SKM-1 (cell line): ENCODE measurements at regions not wholly inside any gene's neighbourhood (a gene's known extent, or its start where the extent isn't known, plus 50 kb on each side); places are given as distances from the start of the nearest gene placed in this dataset.

Experiments
- DNase-seq: peaks from one replicate; lab custom pipeline; 2025; ENCODE audit not compliant: unreplicated experiment; lab: John Stamatoyannopoulos, UW

DNA sequence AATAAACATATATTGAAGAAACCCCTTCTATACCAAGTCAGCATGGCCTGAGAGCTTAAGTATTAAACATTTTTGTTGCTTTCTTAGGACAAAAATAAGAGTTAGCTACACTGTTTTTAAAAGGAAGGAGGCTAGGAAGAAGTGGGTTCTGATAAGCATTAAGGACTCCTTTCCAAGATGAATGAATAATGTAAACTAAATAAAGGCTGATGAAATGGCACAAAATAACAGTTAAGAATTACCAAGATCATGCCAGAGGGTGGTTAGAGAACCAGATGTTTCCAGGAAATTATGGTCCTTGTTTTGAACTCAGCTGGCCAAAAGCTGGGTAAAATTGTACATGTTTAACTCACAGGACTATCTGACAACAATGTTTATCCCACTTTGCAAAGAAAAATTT lies 114.1 kb upstream of the ETS2 start:
- DNase-seq: no peak

DNA sequence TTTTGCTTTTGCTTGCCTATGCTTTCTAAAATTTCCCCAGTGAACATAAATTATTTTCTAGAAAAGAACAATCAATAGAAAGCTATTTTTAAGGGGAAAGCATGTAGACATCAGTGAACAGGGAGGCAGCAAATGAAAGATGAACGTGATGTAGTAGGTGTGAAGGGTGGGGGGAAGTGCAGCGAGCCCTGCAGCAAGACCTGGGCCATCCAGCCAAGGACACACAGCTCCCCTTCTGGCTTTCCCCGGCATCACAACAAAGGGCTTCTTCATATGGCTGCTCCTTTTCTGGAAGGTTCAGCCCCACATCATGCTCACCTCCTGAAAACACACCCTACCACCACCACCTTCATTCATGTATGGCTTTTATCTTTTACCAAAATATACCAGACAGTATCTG lies 109.2 kb upstream of the ETS2 start:
- no peak for DNase-seq

DNA sequence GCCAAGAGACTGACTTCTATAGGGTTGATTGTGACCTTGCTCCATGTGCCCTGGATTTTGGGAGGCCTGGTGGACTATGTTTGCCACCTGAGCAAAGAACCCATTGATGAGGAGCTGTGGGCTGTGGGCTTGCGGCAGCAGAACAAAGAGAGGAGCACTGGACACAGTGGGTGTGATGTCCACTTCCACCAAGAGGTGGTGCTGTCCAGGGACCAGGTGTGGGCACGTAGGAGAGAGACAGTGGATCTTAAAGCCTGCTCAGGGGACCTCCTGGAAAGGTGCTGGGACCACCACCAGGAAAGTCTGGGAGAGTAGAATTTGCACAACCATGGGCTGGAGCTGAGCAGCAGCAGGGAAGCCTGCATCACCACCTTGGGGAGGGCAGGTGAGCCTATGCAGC lies 106.7 kb upstream of the ETS2 start:
- DNase-seq: no peak

DNA sequence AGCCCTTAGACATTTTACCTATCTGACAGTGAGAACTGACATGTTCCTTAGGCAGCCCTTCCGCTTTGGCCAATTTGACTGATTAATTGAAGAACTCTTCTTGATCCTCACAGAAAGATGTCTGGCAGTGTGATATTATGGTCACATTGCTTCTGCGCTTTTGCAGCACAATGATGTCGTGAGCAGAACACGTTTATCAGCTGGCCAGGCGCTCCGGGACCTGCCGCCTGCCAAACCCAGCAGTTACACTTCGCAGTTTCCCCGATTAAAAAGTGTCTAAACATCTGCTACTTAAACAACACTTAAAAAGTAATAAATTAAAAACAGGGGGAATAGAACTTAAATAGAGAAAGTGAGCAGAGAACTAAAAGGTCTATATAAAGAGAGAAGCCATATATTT lies 103.5 kb upstream of the ETS2 start:
- no peak for DNase-seq

DNA sequence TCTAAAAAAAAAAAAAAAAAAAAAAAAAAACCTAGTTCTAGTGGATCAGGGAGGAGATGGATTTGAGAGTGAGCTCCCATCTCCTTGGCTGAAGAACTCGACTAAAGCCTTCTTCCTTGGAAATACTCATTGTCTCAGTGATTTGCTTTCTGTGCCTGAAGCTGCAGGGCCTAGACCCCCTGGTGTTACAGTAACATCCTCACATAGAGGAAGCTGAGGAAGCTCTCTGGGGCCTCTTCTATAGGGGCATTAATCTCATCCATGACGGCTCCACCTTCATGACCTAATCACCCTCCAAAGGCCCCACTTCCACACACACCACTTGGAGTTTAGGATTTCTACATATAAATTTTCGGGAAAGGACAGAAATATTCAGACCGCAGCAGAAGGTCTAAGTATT lies 95.9 kb upstream of the ETS2 start:
- DNase-seq: no peak

DNA sequence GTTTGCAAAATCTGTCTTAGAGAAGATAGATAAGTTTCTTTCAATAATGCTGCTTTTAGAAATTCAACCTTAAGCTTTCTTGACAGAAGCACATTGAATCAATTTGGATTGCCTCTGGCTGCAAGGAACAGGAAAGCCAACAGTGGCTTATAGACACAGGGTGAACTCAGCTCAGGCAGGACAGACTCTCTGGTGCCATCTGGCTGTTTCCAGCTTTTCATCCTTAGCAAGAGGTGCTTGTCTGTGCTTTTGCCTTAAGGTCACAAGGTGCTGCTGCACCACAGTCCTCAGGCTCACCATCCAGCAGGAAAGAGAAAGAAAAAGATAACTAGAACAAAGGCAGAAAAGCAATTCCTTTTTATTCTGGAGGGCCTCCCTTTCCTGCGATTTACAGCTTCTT lies 93.7 kb upstream of the ETS2 start:
- DNase-seq: no peak

DNA sequence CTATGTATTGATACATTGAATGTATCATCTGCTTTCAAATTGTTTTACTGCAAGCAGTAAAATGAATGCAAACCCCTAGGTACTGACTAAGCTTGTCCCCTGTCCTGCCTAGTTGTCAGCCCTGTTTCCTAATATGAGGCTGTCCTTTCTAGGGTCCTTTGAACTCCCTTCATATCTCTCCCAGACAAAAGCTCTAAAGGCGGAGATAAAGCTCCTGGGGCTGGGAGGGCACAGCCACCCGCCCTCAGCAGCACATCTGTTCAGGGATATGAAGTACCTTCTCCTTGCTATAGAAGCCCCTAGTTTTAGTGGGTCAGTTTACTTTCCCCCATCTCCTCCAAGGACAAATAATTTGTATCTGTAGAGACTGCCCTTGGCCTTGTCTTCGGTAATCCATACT lies 93.1 kb upstream of the ETS2 start:
- DNase-seq: no peak

DNA sequence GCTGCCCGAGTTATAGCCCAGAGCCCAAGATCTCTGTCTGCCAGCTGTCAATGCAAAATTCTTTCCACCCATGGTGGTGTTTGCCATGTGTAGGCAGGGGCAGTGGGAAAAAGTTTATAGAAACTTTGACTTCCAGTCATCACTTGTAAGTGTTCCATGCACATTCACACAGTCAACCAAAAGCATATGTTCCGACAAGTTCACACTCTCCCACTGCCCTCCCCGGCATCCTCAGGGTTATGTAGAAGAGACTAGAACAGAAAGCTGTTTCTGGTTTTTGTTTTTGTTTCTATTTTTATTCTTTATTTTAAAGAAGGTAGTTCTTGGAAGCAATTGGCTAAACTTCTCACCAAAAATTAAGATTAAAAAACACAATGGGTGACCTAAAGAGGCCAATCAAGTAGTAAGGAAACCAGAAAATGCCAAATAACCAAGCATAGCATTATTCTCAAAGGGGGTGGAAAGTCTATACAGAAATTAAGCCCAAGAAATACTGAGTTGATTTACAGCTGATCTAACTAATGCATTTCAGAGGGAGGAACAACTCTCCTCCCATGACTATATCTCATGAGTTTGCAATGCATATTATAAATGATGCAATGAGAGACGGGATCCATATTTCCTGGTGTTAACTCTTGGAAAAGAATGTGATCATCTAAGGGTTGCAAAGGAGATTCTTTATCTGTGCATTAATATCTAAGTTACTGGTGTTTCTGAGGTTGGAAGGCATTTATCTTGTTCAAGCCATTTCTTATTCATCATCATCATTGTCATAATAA lies 91.5 kb upstream of the ETS2 start:
- DNase-seq: no peak

DNA sequence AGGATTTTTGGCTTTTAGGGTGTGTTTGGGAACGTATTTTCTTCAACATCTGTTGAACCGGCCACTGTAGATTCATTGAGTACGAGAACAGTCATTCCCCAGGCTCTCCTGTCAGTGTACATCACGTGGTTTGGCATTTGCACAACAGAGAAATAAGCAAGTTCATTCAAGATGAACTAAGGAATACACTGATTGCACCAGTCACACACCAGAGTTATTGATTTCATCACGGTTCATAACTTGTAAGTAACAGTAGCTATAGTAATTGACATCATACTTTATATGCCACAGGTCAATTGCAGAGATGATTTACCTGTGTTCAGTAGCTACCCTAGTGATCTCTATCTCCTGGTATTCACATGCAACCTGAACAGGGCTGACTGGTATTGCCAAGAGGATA lies 90.7 kb upstream of the ETS2 start:
- DNase-seq: no peak

DNA sequence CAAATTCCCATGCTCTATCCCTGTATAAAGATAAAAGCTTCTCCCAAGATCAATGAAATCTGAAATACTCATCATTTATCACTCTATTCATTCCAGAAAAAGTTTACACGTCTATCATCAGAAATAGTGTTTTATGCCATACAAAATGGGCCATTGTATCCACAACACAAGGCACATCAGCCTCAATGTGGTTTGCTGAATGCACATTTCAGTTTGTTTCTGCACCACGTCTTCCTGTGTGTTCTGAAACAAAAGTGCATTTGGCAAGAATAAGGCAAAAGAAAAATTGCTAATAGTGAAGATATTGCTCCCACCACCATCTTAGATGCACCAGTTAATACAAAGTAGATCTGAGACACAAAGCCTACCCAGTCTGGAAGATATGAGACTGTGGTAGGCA lies 89.6 kb upstream of the ETS2 start:
- DNase-seq: no peak

DNA sequence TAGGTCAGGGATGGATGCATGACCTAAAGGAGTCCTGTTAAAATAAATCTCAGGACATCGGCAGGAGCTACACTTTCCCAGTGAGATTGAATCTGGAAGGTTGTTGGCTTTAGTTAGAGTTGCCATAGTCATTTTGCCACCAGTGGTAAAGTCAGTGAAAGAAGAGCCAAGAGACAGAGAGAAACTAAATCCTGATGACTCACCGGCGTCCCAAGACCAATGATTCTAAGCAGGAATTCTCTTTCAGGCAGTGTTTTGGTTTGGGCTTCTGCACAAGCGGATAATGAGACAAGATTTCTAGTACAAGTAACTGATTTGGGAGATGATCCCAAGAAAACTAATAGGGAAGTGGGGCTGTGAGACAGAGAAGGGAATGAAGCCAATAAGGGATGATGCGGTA lies 88.8 kb upstream of the ETS2 start:
- no peak for DNase-seq

DNA sequence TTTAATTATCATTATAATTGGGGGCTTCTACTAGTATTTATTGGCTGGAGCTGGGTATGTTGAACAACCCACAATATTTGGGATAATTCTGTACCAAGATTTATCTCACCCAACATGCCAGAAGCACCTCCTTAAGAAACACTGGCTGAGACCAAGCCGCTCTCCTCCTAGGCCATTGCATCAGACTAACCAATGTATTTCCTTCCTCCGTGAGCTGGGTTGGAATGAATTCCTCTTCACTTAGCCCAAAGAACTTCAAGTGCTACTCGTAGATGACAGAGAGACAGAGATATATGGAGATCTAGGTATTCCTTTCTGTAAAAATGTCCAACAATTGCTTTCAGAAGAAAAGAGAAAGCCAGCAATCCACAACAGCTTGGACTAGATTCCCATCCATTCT lies 87.2 kb upstream of the ETS2 start:
- DNase-seq: no peak

DNA sequence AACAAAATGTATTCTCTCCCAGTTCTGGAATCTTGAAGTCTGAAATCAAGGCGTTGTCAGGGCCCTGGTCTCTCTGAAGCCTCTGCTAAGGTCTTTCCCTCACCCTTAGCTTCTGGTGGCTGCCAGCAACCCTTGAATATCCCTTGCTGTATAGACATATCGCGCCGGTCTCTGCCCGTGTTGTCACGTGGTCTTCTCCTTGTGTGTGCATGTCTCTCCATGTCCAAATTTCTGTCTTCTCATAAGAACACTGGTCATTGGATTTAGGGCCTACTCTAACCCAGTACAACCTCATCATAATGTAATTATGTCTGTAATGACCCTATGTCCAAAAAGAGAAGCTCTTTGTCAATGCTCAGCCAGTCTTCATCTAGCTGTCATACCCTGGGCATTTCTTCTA lies 85.7 kb upstream of the ETS2 start:
- no peak for DNase-seq

DNA sequence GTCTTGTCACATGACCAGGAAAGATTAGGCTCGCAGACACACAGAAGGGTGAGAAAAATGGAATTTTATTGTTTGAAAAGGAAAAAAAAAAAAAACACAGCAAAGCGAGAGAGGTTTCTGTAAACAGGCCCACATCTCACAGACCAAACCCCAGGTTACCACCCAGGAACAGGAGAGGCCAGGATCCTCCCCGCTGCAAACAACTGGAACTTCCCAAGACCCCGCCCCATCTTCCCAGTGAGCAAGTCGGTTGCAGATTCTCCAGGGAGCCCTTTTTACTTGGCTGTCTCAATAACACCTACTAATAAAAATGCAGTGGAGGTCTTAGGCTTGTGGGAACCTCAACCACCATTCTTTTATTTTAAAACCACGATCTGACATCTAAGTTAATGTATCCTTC lies 84.7 kb upstream of the ETS2 start:
- DNase-seq: no peak

DNA sequence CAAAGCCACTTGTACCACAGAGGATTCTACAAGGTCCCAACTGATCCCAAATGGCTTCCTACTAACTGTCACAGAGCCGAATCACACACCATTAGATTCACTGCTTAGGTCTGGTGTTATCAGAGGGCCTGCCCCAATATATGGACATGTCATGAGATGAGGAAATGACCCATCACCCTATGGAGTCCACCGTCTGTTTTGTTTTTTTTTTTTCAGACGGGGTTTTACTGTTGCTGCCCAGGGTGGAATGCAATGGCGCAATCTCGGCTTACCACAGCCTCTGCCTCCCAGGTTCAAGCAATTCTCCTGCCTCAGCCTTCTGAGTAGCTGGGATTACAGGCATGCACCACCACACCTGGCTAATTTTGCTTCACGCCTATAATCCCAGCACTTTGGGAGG lies 83.8 kb upstream of the ETS2 start:
- peak; percentile 29 for DNase-seq

DNA sequence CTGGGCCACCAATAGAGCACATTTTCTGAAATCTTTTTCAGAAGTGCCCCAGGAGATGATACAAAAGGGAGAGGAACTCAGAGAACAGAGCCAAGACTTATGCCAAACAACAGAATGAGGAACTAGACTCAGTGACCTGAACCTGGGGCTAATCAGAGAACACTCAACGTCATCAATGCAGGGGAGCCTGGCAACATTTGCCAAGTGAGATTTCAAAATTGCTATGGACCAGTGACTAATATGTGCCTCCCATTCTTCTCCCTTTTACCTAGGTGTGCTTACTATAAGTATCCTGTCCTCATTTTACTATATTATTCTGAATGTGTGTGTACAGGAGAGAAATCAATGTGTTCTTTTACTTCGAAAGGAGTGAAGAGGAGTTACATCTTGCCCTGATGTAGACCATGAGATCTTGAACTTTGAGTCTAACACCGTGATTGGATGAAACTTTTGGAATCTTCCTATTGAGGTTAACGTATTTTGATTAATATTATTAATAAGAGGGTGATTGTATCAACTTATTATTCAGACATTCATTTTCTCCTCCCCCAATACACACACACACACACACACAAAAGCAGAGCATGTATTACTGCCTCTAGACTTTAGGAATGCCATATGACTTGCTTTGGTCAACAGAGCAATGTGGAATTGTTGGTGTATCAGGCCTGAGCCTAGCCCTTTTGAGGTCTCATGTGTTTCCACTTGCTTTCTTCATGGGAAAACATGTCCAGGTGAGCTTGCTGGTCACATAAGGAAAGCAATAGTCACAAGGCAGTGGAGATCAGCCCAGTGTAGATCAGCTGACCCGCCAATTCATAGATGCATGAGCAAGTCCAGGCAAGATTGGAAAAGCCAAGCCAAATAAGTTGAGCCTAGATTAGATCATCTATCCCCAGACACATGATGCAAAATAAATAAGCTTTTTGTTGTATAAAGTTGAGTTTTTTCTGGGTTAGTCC lies 80.3 kb upstream of the ETS2 start:
- DNase-seq: no peak

DNA sequence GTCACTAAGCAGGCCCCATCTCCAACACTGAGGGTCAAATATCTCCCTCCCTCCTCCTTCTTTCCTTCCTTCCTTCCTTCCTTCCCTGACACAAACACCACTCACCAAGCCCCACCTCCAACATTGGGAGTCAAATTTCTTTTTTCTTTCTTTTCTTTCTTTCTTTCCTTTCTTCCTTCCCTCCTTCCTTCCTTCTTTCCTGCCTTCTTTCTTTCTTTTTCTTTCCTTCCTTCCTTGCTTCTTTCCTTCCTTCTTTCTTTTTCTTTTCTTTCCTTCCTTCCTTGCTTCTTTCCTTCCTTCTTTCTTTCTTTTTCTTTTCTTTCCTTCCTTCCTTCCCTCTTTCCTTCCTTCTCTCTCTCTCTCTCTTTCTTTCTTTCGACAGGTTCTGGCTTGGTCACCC lies 79.2 kb upstream of the ETS2 start:
- DNase-seq: no peak

DNA sequence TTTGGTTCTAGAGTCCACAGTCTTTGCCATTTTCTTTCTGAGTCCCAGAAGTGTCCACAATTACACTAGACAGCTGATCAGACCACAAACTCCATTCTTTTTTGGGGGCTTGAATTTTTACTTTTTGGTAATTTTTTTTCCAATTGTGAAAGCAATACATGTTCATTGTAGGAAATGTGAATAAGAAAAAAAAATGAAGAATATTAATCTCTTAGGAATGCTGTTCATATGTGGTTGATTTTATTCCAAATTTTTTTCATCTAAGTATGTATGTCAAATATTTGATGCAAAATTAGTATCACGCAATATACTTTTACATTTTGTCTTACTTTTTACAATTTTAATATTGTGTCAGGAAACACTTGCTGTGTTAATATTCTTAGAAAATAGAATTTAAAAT lies 76.4 kb upstream of the ETS2 start:
- no peak for DNase-seq

DNA sequence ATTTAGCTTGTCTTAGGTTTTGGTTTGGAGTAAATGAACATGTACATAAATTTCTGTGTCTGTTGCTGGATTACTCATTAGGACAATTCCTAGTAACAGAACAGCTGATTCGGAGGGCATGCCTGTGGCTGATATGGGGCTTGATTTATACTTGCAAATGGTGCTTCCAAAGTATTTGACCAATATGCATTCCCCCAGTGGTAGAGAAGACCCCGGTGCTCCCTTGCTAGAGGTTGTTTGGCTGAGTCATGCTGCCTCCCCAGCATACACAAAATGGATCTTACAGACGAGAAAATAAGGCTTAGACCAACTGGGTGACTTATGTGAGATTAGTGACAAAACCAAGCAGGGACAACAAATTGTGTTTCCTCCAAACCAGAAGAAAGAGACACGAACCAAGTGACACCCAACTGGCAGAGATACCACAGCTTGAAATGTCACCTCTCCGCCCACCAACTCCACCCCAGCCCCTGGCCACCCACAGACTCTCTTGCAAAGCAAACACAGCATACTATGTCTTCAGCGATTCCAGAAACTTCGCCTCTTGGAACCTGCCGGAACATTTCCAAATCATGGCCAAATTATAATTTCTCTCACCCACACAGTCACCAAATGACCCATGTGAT lies 75.9 kb upstream of the ETS2 start:
- DNase-seq: no peak

DNA sequence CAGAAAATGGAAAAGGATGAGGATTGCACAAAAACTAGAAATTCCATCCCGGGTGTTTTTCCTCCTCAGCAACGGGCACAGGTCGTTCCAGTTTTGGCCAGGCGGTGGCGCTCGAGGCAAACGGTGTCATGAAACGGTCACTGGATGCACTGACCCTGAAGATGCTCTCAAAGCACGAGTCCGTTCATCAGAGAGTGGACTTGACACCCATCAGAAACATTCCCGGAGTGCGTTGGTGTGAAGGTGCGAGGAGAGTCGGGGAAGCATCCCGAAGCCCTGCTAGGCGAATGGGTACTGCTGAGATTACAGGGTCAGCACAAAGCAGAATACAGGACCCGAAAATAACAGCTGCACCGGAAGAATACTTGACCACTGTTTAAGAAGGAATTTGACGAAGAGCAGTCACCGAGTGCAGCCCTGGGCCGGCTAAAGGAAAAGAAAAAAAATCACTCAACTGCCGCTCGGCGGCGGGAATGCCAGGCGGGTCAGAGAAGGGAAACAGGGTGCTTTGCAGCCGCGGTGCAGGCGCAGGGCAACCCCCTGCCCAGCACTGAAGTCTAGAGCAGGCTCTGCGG lies 71.7 kb upstream of the ETS2 start:
- peak; percentile 64 for DNase-seq

DNA sequence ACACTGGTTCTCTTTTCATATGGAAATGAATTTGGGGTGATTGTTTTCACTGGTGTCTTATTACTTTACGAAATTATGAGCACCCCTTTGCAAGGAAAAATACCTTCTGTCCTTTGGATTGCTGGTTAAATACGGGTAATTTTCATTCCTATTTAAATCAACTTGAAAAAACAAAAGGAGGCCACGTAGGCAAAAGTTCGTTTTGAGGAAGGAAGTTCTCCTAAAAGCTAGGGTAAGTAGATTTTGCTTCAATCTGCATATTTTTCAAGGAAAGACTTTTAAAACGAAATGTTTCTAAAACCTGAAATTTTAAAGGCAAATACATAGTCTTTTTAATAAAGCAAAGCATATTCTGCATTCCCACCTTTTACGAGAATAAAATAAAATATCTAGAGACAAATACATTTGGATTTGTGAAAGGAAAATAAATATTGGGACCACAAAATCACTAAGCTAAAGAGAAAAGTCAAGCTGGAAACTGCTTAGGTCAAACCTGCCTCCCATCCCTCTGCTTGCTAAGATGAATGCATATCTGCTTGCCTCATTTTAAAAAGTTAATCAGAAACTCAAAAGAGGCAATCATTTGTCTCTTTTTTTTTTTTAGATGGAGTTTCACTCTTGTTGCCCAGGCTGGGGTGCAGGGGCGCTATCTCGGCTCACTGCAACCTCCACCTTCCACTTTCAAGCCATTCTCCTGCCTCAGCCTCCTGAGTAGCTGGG lies 70.9 kb upstream of the ETS2 start:
- no peak for DNase-seq
